ENCODE measurements at regions not wholly inside any gene's neighbourhood (a gene's known extent, or its start where the extent isn't known, plus 50 kb on each side); places are given as distances from the start of the nearest gene placed in this dataset.
"Not testable (repeated sequence)": the region's sequence is repeated elsewhere in the genome, so short reads cannot be mapped to it uniquely, and the experiment has no call there.

DNA sequence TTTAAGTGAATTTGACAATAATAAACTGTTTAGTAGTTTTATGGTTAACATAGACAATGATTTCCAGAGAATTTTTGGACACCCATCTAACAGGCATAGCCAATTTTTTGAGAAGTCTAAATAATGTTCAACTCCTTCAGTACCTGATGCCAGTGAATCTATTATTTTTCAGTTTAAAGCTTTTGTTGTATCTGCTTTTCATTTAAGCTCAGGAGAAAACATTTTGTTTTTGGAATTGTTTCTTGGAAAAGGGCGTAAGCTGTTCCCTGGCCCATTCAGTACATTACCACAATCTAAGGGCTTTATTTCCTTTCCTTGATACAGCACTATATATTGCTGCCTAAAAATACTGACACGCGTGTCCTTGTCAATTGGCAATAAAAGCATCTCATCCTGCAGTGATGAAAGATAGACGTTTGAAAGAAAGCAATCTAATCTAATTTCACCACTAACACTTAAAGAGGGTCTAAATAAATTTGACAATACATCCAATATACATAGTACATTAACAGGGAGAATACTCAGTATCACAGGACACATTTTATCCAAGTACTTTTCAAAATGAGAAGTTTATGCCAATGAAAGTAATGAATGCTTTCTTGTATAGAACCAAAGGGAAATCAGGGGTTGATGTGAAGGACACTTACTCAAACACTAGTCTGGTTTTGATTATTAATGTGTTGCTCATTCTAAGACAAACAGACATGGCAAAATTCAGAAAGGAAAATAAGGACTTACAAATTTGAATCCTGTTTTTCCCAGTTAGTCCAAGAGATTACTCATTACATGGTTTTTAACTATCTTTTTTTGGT is 104.2 kb upstream of the LGR5 start:
- Histone ChIP-seq H3K27me3 (ENCODE audit: control insufficient read depth in 1 of 2, insufficient read depth in 2 of 2, low read length in 2 of 2) (no peaks in the 10 kb centered on the region), H3K4me3 (ENCODE audit: low read depth in 1 of 2, low read length in 2 of 2) (no peak overlapping the region), H3K36me3 (ENCODE audit: control insufficient read depth in 2 of 2, insufficient read depth in 2 of 2, low read length in 1 of 2) (no peaks in the 10 kb centered on the region), H3K27ac (ENCODE audit: low read depth in 2 of 2, low read length in 1 of 2) (no peak overlapping the region), H3K9me3 (ENCODE audit: control insufficient read depth in 2 of 2, insufficient read depth in 1 of 2, low read depth in 1 of 2, low read length in 1 of 2) (no peaks in the 10 kb centered on the region), H3K4me1 (ENCODE audit: control insufficient read depth in 2 of 2, insufficient read depth in 2 of 2, low read length in 1 of 2) (no peaks in the 10 kb centered on the region)
- WGBS, 2 donors = 80% methylated on average over 4 of the region's 4 CpGs

- no peak overlapping the region for H3K4me3 ChIP-seq (ENCODE audit: low read depth in 1 of 2, low read length in 2 of 2)
- H3K9me3 ChIP-seq (ENCODE audit: control insufficient read depth in 2 of 2, insufficient read depth in 1 of 2, low read depth in 1 of 2, low read length in 1 of 2) = no peaks in the 10 kb centered on the region
- no peaks in the 10 kb centered on the region for H3K27me3 ChIP-seq (ENCODE audit: control insufficient read depth in 1 of 2, insufficient read depth in 2 of 2, low read length in 2 of 2)
- H3K27ac ChIP-seq (ENCODE audit: low read depth in 2 of 2, low read length in 1 of 2) = no peak overlapping the region
- no peaks in the 10 kb centered on the region for H3K4me1 ChIP-seq (ENCODE audit: control insufficient read depth in 2 of 2, insufficient read depth in 2 of 2, low read length in 1 of 2)
- no peaks in the 10 kb centered on the region for H3K36me3 ChIP-seq (ENCODE audit: control insufficient read depth in 2 of 2, insufficient read depth in 2 of 2, low read length in 1 of 2)
- 83 to 89% methylated on average over 1 of the region's 1 CpG for WGBS, 2 donors
Observed at GRCh38 chr12:71333418-71333817, 106.2 kb upstream of the LGR5 start.

- Histone ChIP-seq H3K4me3 (ENCODE audit: low read depth in 1 of 2, low read length in 2 of 2) (no peak overlapping the region), H3K36me3 (ENCODE audit: control insufficient read depth in 2 of 2, insufficient read depth in 2 of 2, low read length in 1 of 2) (no peaks in the 10 kb centered on the region), H3K4me1 (ENCODE audit: control insufficient read depth in 2 of 2, insufficient read depth in 2 of 2, low read length in 1 of 2) (no peaks in the 10 kb centered on the region), H3K27ac (ENCODE audit: low read depth in 2 of 2, low read length in 1 of 2) (no peak overlapping the region), H3K27me3 (ENCODE audit: control insufficient read depth in 1 of 2, insufficient read depth in 2 of 2, low read length in 2 of 2) (no peaks in the 10 kb centered on the region), H3K9me3 (ENCODE audit: control insufficient read depth in 2 of 2, insufficient read depth in 1 of 2, low read depth in 1 of 2, low read length in 1 of 2) (no peaks in the 10 kb centered on the region)
- WGBS, 2 donors = 85 to 88% methylated on average over 2 of the region's 2 CpGs
Observed at GRCh38 chr12:71329956-71330355, 109.6 kb upstream of the LGR5 start.

DNA sequence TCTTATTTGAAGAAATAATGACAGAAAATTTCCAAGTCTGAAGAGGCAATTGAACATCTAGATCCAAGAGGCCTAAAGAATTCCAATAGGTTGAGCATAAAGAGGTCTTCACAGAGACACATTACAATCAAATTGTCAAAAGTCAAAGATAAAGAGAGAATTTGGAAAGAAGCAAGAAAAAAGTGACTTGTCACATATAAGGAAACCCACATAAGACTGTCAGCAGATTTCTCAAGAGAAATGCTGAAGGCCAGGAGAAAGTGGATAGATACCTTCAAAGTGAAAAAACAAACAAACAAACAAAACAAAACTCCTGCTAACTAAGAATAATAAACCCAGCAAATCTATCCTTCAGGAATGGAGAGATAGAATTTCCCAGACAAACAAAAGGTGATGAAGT is 118.1 kb upstream of the LGR5 start:
- no peaks in the 10 kb centered on the region for H3K36me3 ChIP-seq (ENCODE audit: control insufficient read depth in 2 of 2, insufficient read depth in 2 of 2, low read length in 1 of 2)
- H3K4me1 ChIP-seq (ENCODE audit: control insufficient read depth in 2 of 2, insufficient read depth in 2 of 2, low read length in 1 of 2) = no peaks in the 10 kb centered on the region
- no peak overlapping the region for H3K27ac ChIP-seq (ENCODE audit: low read depth in 2 of 2, low read length in 1 of 2)
- H3K27me3 ChIP-seq (ENCODE audit: control insufficient read depth in 1 of 2, insufficient read depth in 2 of 2, low read length in 2 of 2) = no peaks in the 10 kb centered on the region
- no peak overlapping the region for H3K4me3 ChIP-seq (ENCODE audit: low read depth in 1 of 2, low read length in 2 of 2)
- H3K9me3 ChIP-seq (ENCODE audit: control insufficient read depth in 2 of 2, insufficient read depth in 1 of 2, low read depth in 1 of 2, low read length in 1 of 2) = peaks cover 0 to 6% of the 10 kb centered on the region in 2 donors

DNA sequence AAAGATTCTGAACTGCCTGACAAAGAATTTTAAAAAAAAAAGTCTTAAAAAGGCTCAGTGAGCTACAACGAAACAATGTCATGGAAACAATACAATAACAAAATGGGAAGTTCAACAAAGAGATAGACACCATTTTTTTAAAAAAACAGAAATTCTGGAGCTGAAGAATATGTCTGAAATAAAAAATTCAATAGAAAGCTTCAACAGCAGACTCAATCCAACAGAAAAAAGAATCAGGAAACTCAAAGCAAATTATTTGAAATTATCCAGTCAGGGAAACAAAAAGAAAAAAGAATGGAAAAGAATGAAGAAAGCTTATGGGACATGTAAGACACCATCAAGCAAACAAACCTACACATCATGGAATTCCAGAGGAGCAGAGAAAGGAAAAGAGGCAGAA is 118.5 kb upstream of the LGR5 start:
- 79 to 82% methylated on average over 1 of the region's 1 CpG for WGBS, 2 donors
- Histone ChIP-seq H3K4me1 (ENCODE audit: control insufficient read depth in 2 of 2, insufficient read depth in 2 of 2, low read length in 1 of 2) (no peaks in the 10 kb centered on the region), H3K9me3 (ENCODE audit: control insufficient read depth in 2 of 2, insufficient read depth in 1 of 2, low read depth in 1 of 2, low read length in 1 of 2) (peaks cover 0 to 6% of the 10 kb centered on the region in 2 donors), H3K4me3 (ENCODE audit: low read depth in 1 of 2, low read length in 2 of 2) (no peak overlapping the region), H3K36me3 (ENCODE audit: control insufficient read depth in 2 of 2, insufficient read depth in 2 of 2, low read length in 1 of 2) (no peaks in the 10 kb centered on the region), H3K27ac (ENCODE audit: low read depth in 2 of 2, low read length in 1 of 2) (no peak overlapping the region), H3K27me3 (ENCODE audit: control insufficient read depth in 1 of 2, insufficient read depth in 2 of 2, low read length in 2 of 2) (no peaks in the 10 kb centered on the region)

- H3K27me3 ChIP-seq (ENCODE audit: control insufficient read depth in 1 of 2, insufficient read depth in 2 of 2, low read length in 2 of 2) = no peaks in the 10 kb centered on the region
- no peaks in the 10 kb centered on the region for H3K36me3 ChIP-seq (ENCODE audit: control insufficient read depth in 2 of 2, insufficient read depth in 2 of 2, low read length in 1 of 2)
- 50 to 70% methylated on average over 9 of the region's 9 CpGs for WGBS, 2 donors
- H3K4me3 ChIP-seq (ENCODE audit: low read depth in 1 of 2, low read length in 2 of 2) = no peak overlapping the region
- H3K4me1 ChIP-seq (ENCODE audit: control insufficient read depth in 2 of 2, insufficient read depth in 2 of 2, low read length in 1 of 2) = no peaks in the 10 kb centered on the region
- peak overlapping the region; percentile 66 to 82 for H3K27ac ChIP-seq (ENCODE audit: low read depth in 2 of 2, low read length in 1 of 2)
- H3K9me3 ChIP-seq (ENCODE audit: control insufficient read depth in 2 of 2, insufficient read depth in 1 of 2, low read depth in 1 of 2, low read length in 1 of 2) = peaks cover 0 to 3% of the 10 kb centered on the region in 2 donors
Observed at GRCh38 chr12:71315328-71315985, 124.1 kb upstream of the LGR5 start.

DNA sequence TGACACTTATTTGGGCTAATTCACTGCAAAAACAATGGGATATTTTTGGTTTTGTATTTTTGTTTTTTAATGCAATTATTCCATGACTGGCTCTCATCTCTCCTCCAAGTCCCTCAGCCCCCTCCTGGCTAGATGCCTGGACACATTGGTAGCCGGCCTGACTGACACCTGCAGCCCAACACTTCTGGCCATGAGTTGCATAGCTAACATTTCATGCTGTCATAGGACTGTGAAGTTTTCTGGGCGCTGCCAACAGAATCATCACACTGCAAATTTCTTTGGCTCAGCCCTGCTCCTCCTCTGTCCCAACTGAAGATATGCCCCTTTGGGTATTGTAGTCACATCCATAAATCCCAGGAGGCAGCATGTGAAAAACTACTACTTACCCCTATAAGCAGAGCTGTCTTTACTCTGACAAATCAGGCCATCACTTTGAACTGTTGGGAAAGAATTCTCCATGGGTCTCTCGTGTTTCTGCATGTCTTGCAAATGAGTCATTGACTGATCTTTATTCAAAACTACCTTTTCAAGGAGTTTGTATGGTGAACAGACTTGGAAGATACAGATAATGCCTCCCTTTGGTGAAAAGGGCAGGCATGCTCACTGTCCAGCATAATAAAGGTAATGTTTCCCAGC is 126.7 kb upstream of the LGR5 start:
- peak overlapping the region in 1 of 2 donors; percentile 50 for H3K27ac ChIP-seq (ENCODE audit: low read depth in 2 of 2, low read length in 1 of 2)
- H3K9me3 ChIP-seq (ENCODE audit: control insufficient read depth in 2 of 2, insufficient read depth in 1 of 2, low read depth in 1 of 2, low read length in 1 of 2) = no peaks in the 10 kb centered on the region
- no peaks in the 10 kb centered on the region for H3K36me3 ChIP-seq (ENCODE audit: control insufficient read depth in 2 of 2, insufficient read depth in 2 of 2, low read length in 1 of 2)
- H3K4me3 ChIP-seq (ENCODE audit: low read depth in 1 of 2, low read length in 2 of 2) = no peak overlapping the region
- H3K4me1 ChIP-seq (ENCODE audit: control insufficient read depth in 2 of 2, insufficient read depth in 2 of 2, low read length in 1 of 2) = no peaks in the 10 kb centered on the region
- 46 to 50% methylated on average over 3 of the region's 3 CpGs for WGBS, 2 donors
- no peaks in the 10 kb centered on the region for H3K27me3 ChIP-seq (ENCODE audit: control insufficient read depth in 1 of 2, insufficient read depth in 2 of 2, low read length in 2 of 2)

DNA sequence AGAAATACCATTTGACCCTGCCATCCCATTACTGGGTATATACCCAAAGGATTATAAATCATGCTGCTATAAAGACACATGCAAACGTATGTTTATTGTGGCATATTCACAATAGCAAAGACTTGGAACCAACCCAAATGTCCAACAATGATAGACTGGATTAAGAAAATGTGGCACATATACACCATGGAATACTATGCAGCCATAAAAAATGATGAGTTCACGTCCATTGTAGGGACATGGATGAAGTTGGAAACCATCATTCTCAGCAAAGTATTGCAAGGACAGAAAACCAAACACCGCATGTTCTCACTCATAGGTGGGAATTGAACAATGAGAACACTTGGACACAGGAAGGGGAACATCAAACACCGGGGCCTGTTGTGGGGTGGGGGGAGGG is 128.0 kb upstream of the LGR5 start:
- whole genome bisulfite sequencing, 2 donors = 85 to 88% methylated on average over 4 of the region's 4 CpGs
- not testable (repeated sequence) for H3K27ac ChIP-seq (ENCODE audit: low read depth in 2 of 2, low read length in 1 of 2); H3K4me3 ChIP-seq (ENCODE audit: low read depth in 1 of 2, low read length in 2 of 2); H3K4me1 ChIP-seq (ENCODE audit: control insufficient read depth in 2 of 2, insufficient read depth in 2 of 2, low read length in 1 of 2); H3K36me3 ChIP-seq (ENCODE audit: control insufficient read depth in 2 of 2, insufficient read depth in 2 of 2, low read length in 1 of 2); H3K27me3 ChIP-seq (ENCODE audit: control insufficient read depth in 1 of 2, insufficient read depth in 2 of 2, low read length in 2 of 2); H3K9me3 ChIP-seq (ENCODE audit: control insufficient read depth in 2 of 2, insufficient read depth in 1 of 2, low read depth in 1 of 2, low read length in 1 of 2)

DNA sequence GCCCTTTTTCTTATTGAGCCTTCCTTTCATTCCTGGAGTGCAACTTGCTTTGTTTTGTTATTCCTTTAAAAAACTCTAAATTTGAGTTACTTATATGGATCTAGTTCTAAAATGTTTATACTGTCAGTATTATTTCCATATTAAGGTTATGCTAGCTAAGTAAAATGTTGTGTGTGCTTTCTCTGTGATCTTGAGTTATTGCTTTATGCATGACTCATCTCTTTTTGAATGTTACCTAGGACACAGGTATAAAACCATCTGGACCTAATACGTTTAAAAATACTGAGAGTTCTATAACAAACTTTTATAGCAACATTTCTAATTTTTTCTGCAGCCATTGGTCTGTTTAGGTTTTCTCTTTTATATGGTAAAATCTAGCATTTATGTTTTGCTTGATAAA is 132.8 kb upstream of the LGR5 start:
- 44 to 69% methylated on average over 1 of the region's 1 CpG for WGBS, 2 donors

More for the DNA sequence above, 132.8 kb upstream of the LGR5 start:
- H3K27me3 ChIP-seq (ENCODE audit: control insufficient read depth in 1 of 2, insufficient read depth in 2 of 2, low read length in 2 of 2) = no peaks in the 10 kb centered on the region
- H3K4me1 ChIP-seq (ENCODE audit: control insufficient read depth in 2 of 2, insufficient read depth in 2 of 2, low read length in 1 of 2) = no peaks in the 10 kb centered on the region
- no peak overlapping the region for H3K27ac ChIP-seq (ENCODE audit: low read depth in 2 of 2, low read length in 1 of 2)
- H3K9me3 ChIP-seq (ENCODE audit: control insufficient read depth in 2 of 2, insufficient read depth in 1 of 2, low read depth in 1 of 2, low read length in 1 of 2) = no peaks in the 10 kb centered on the region
- H3K4me3 ChIP-seq (ENCODE audit: low read depth in 1 of 2, low read length in 2 of 2) = no peak overlapping the region
- no peaks in the 10 kb centered on the region for H3K36me3 ChIP-seq (ENCODE audit: control insufficient read depth in 2 of 2, insufficient read depth in 2 of 2, low read length in 1 of 2)

All from esophagus (tissue), 2 donors.